ENCODE measurements at regions not wholly inside any gene's neighbourhood (a gene's known extent, or its start where the extent isn't known, plus 50 kb on each side); places are given as distances from the start of the nearest gene placed in this dataset.

GRCh38 chr3:159189994-159190669 is 388.3 kb downstream of the MFSD1 start:
- POLR2A ChIA-PET, result interaction anchor here (0.8 to 1.3 kb wide), 3 partner anchors 11 to 20 kb away, joined by 3 to 4 read pairs (median 3); no protein-coding TSS in a partner anchor
- H2AFZ ChIP-seq (ENCODE audit: low read depth, low read length, poor library complexity, severe bottlenecking), result peak overlapping the region; percentile 46

GRCh38 chr3:159191447-159191846 is 389.6 kb downstream of the MFSD1 start:
- no peaks in the 10 kb centered on the region for H3K27me3 ChIP-seq (ENCODE audit: insufficient read depth, low read length)
- H3K79me2 ChIP-seq (ENCODE audit: insufficient read depth, low read length), result no peaks in the 10 kb centered on the region
- DNase-seq (ENCODE audit: low read depth, low spot score), result peak; percentile 7
- POLR2A ChIA-PET, result no interaction called here
- no peaks in the 10 kb centered on the region for H3K9me3 ChIP-seq (ENCODE audit: control insufficient read depth in 1 of 2, insufficient read depth in 1 of 2, low read depth in 1 of 2, low read length in 2 of 2)
- peaks cover 0 to 28% of the 10 kb centered on the region in 2 experiments; a peak in 3 of 4 replicates for H3K4me1 ChIP-seq (ENCODE audit: control insufficient read depth in 1 of 2, insufficient read depth in 2 of 2, low read length in 2 of 2)
- no peaks in the 10 kb centered on the region for H3K36me3 ChIP-seq (ENCODE audit: control insufficient read depth in 1 of 2, insufficient read depth in 2 of 2, low read length in 2 of 2)
- H3K4me3 ChIP-seq (replicated peaks in 1 of 2; ENCODE audit: low read depth in 1 of 2, low read length in 2 of 2), result no peak overlapping the region
- H3K4me2 ChIP-seq (ENCODE audit: low read length), result peak overlapping the region; percentile 24
- H4K20me1 ChIP-seq (ENCODE audit: insufficient read depth), result no peaks in the 10 kb centered on the region
- no peak for TF ChIP-seq EGR1 (IDR thresholded peaks at IDR 0.05; ENCODE audit: low read depth)
- no peak for TF ChIP-seq ELF1 (IDR thresholded peaks at IDR 0.05; ENCODE audit: borderline replicate concordance, low read depth)
- peak; percentile 86 for TF ChIP-seq TCF7L2 (IDR thresholded peaks at IDR 0.05; ENCODE audit: borderline replicate concordance, extremely low read depth, insufficient read depth, insufficient read length)
- peak; percentile 7 for TF ChIP-seq POLR2A (IDR thresholded peaks at IDR 0.05; ENCODE audit: borderline replicate concordance, extremely low read depth, insufficient read depth, insufficient read length)
- RAD21 ChIA-PET (ENCODE audit: low non-redundant PET in 1 of 2, low total read pairs in 2 of 2, uncharacterized antibody in 2 of 2, unreplicated experiment in 2 of 2), result interaction anchor here in 1 of 2 experiments (1.0 kb wide), 1 partner anchor 9 kb away, joined by 4 read pairs; no protein-coding TSS in a partner anchor
- H2AFZ ChIP-seq (ENCODE audit: low read depth, low read length, poor library complexity, severe bottlenecking), result no peak overlapping the region
- intact Hi-C loops (cut with micrococcal nuclease), result no loop called here
- CTCF ChIA-PET, result no interaction called here
- no TSS peak for BruUV-seq (replicated peaks)
- no peaks in the 10 kb centered on the region for H3K9me2 ChIP-seq (ENCODE audit: insufficient read depth)
- H3K9ac ChIP-seq (ENCODE audit: low read length), result no peak overlapping the region
- H3K27ac ChIP-seq (ENCODE audit: low read depth, low read length), result no peak overlapping the region
- peak; percentile 76 for ATAC-seq

More at GRCh38 chr3:159189994-159190669, 388.3 kb downstream of the MFSD1 start:
- TF ChIP-seq ELF1 (IDR thresholded peaks at IDR 0.05; ENCODE audit: borderline replicate concordance, low read depth) (no peak), RAD21 (IDR thresholded peaks at IDR 0.05; ENCODE audit: low read depth) (no peak), ZFX (IDR thresholded peaks at IDR 0.05) (no peak), TCF7L2 (IDR thresholded peaks at IDR 0.05; ENCODE audit: borderline replicate concordance, extremely low read depth, insufficient read depth, insufficient read length) (peak; percentile 51)
- Histone ChIP-seq H3K4me2 (ENCODE audit: low read length) (peak overlapping the region; percentile 15; the same call in 1 of the 2 replicates), H3K4me3 (replicated peaks in 1 of 2; ENCODE audit: low read depth in 1 of 2, low read length in 2 of 2) (no peak overlapping the region), H3K79me2 (ENCODE audit: insufficient read depth, low read length) (no peaks in the 10 kb centered on the region), H3K36me3 (ENCODE audit: control insufficient read depth in 1 of 2, insufficient read depth in 2 of 2, low read length in 2 of 2) (no peaks in the 10 kb centered on the region), H3K9me2 (ENCODE audit: insufficient read depth) (no peaks in the 10 kb centered on the region), H3K27ac (ENCODE audit: low read depth, low read length) (no peak overlapping the region), H3K27me3 (ENCODE audit: insufficient read depth, low read length) (no peaks in the 10 kb centered on the region), H3K9me3 (ENCODE audit: control insufficient read depth in 1 of 2, insufficient read depth in 1 of 2, low read depth in 1 of 2, low read length in 2 of 2) (no peaks in the 10 kb centered on the region), H3K9ac (ENCODE audit: low read length) (no peak overlapping the region), H4K20me1 (ENCODE audit: insufficient read depth) (no peaks in the 10 kb centered on the region), H3K4me1 (ENCODE audit: control insufficient read depth in 1 of 2, insufficient read depth in 2 of 2, low read length in 2 of 2) (peaks cover 0 to 28% of the 10 kb centered on the region in 2 experiments; a peak in 3 of 4 replicates)
- ATAC-seq (no peak), DNase-seq (ENCODE audit: low read depth, low spot score) (no peak)
- intact Hi-C loops (cut with micrococcal nuclease), result no loop called here
- ChIA-PET RAD21 (ENCODE audit: low non-redundant PET in 1 of 2, low total read pairs in 2 of 2, uncharacterized antibody in 2 of 2, unreplicated experiment in 2 of 2) (no interaction called here), CTCF (no interaction called here)
- no TSS peak for BruUV-seq (replicated peaks)

All from HCT116 (cell line).